GM12878 (cell line): ENCODE measurements at regions not wholly inside any gene's neighbourhood (a gene's known extent, or its start where the extent isn't known, plus 50 kb on each side); places are given as distances from the start of the nearest gene placed in this dataset.
A peak's percentile ranks its signal among the peaks of the same experiment; 100 is the strongest.

Source experiments
- ATAC-seq: fragments of 200-7000 bp; cut with Tn5 transposase; 3 replicates; pipeline ENCODE4 v1.9.1; 2020; ENCODE audit warnings: mild to moderate bottlenecking, moderate library complexity
- BruUV-seq: library from RNA; stranded (reverse); fragments of 400-500 nt; replicated peaks from 2 replicates; lab custom pipeline; 2021; lab: Mats Ljungman, UMichigan
- CTCF ChIA-PET: fragments of 300-600 bp; sonication (Branson Sonifier 250); formaldehyde crosslinking; extraction: SDS; loops from one replicate; lab custom pipeline; 2021; ENCODE audit warnings: inconsistent platforms; lab: Yijun Ruan, JAX
- POLR2A ChIA-PET: fragments of 350-600 bp; formaldehyde crosslinking; extraction: SDS; loops from one replicate; lab custom pipeline; 2021; ENCODE audit warnings: inconsistent platforms; lab: Charles Lee
- RAD21 ChIA-PET: fragments of 300-600 bp; sonication (Branson Sonifier 250); formaldehyde crosslinking; loops from one replicate; lab custom pipeline; 2023; ENCODE audit warnings: antibody characterized with exemption; ENCODE audit not compliant: unreplicated experiment; lab: Charles Lee
- SMC1A ChIA-PET: fragments of 300-600 bp; sonication (Branson Sonifier 250); formaldehyde crosslinking; loops from one replicate; lab custom pipeline; 2023; ENCODE audit not compliant: unreplicated experiment, uncharacterized antibody; lab: Charles Lee
- DNase-seq: peaks from one replicate; pipeline ENCODE4 v3.0.0-alpha.2; 2011; ENCODE audit warnings: low read depth, low spot score
- FAIRE-seq: peaks from 3 replicates; lab custom pipeline; 2011; peaks lifted over from hg19 to GRCh38; lab: Jason Lieb, UNC
- H2AFZ ChIP-seq: 2 replicates; pipeline ENCODE4 v1.6.0; 2011; ENCODE audit warnings: low read depth, low read length, control low read depth; ENCODE audit not compliant: control insufficient read depth
- H3K27ac ChIP-seq: 2 replicates; pipeline ENCODE4 v1.5.1; 2011; ENCODE audit warnings: control low read depth; ENCODE audit not compliant: control insufficient read depth, insufficient read depth
- H3K27me3 ChIP-seq, 2 experiments: replicated peaks in 1 of 2; 2 replicates each; pipeline versions ENCODE4 v1.6.0 to v1.6.1; 2011; ENCODE audit warnings: low read length in 1 of 2; ENCODE audit not compliant: control insufficient read depth in 2 of 2, insufficient read depth in 2 of 2
- H3K36me3 ChIP-seq, 2 experiments: 2 replicates each; pipeline ENCODE4 v1.5.1; 2011; ENCODE audit warnings: low read length in 1 of 2; ENCODE audit not compliant: control insufficient read depth in 2 of 2, insufficient read depth in 2 of 2
- H3K4me1 ChIP-seq: 2 replicates; pipeline ENCODE4 v1.6.1; 2011; ENCODE audit warnings: mild to moderate bottlenecking, low read length, moderate library complexity, mixed read lengths; ENCODE audit not compliant: control insufficient read depth, insufficient read depth
- H3K4me2 ChIP-seq: 2 replicates; pipeline ENCODE4 v1.6.0; 2011; ENCODE audit warnings: control low read depth; ENCODE audit not compliant: control insufficient read depth, insufficient read depth
- H3K4me3 ChIP-seq: fragments of 200-600 bp; sonication (generic); 2 replicates; pipeline ENCODE4 v1.5.1; 2016
- H3K79me2 ChIP-seq: 2 replicates; pipeline ENCODE4 v1.6.0; 2011; ENCODE audit warnings: low read length; ENCODE audit not compliant: control insufficient read depth, insufficient read depth
- H3K9ac ChIP-seq: 2 replicates; pipeline ENCODE4 v1.8.0; 2011; ENCODE audit warnings: low read length, control low read depth, mixed read lengths; ENCODE audit not compliant: control insufficient read depth, insufficient read depth
- H3K9me3 ChIP-seq: replicated peaks from 3 replicates; pipeline ENCODE4 v1.5.1; 2011; ENCODE audit warnings: mild to moderate bottlenecking, low read length; ENCODE audit not compliant: control insufficient read depth, insufficient read depth
- H4K20me1 ChIP-seq: 2 replicates; pipeline ENCODE4 v1.6.0; 2011; ENCODE audit not compliant: control insufficient read depth, insufficient read depth
- CHD4 ChIP-seq: fragments of 200-600 bp; sonication (generic); IDR thresholded peaks from 2 replicates; pipeline ENCODE4 v1.6.1; 2016; ENCODE audit warnings: mild to moderate bottlenecking
- CTCF ChIP-seq, 3 experiments: IDR thresholded peaks in 2 of 3; conservative IDR thresholded peaks in 1 of 3; 2 replicates each; pipeline ENCODE4 v1.5.1; 2011; ENCODE audit warnings: low read depth in 3 of 3, low read length in 3 of 3, mild to moderate bottlenecking in 3 of 3, control low read depth in 2 of 3, moderate library complexity in 2 of 3, inconsistent platforms in 1 of 3, mixed read lengths in 1 of 3; ENCODE audit not compliant: control insufficient read depth in 2 of 3, insufficient read depth in 1 of 3; ENCODE audit errors: extremely low read depth in 1 of 3
- IKZF2 ChIP-seq, 2 experiments: fragments of 450-650 bp; IDR thresholded peaks; 2 replicates each; pipeline ENCODE4 v1.6.1; 2017; ENCODE audit warnings: mild to moderate bottlenecking in 2 of 2, moderate library complexity in 2 of 2
- MYB ChIP-seq: fragments of 150-350 bp; IDR thresholded peaks from 2 replicates; pipeline ENCODE4 v1.6.1; 2014; ENCODE audit warnings: mild to moderate bottlenecking, low read depth, low read length, borderline replicate concordance
- NBN ChIP-seq: fragments of 450-650 bp; IDR thresholded peaks from 2 replicates; pipeline ENCODE4 v1.6.1; 2016
- SMC3 ChIP-seq: IDR thresholded peaks from 2 replicates; pipeline ENCODE4 v1.6.1; 2011; ENCODE audit warnings: low read length, improper control_type of control experiment, borderline replicate concordance
- TCF7 ChIP-seq: IDR thresholded peaks from 2 replicates; pipeline ENCODE4 v1.6.1; 2014; ENCODE audit warnings: antibody characterized with exemption, borderline replicate concordance
- ZNF24 ChIP-seq: fragments of 450-650 bp; IDR thresholded peaks from 2 replicates; pipeline ENCODE4 v1.6.1; 2017; ENCODE audit warnings: antibody characterized with exemption, mild to moderate bottlenecking
- in situ Hi-C: fragments of 300-500 bp; cut with MboI; formaldehyde crosslinking; loops from 9 replicates; pipeline ENCODE4 v1.14.3; 2018; ENCODE audit warnings: mixed read lengths
- intact Hi-C: fragments of 100-400 bp; cut with micrococcal nuclease; formaldehyde crosslinking; loops from one replicate; pipeline ENCODE4 v1.14.2; 2022; ENCODE audit not compliant: unreplicated experiment
- TF ChIP-seq, protein P1 (sequence below): IDR thresholded peaks from 2 replicates; pipeline ENCODE4 v1.6.1; 2012; ENCODE audit warnings: low read length, inconsistent platforms

- Histone ChIP-seq H4K20me1 (no peaks in the 10 kb centered on the region), H3K4me2 (no peak overlapping the region), H2AFZ (no peak overlapping the region), H3K27ac (no peak overlapping the region), H3K4me3 (no peak overlapping the region), H3K27me3 (no peaks in the 10 kb centered on the region), H3K79me2 (no peaks in the 10 kb centered on the region), H3K36me3 (no peaks in the 10 kb centered on the region), H3K4me1 (no peaks in the 10 kb centered on the region), H3K9ac (no peak overlapping the region), H3K9me3 (no peaks in the 10 kb centered on the region)
- ChIA-PET POLR2A (no interaction called here), RAD21 (no interaction called here), SMC1A (no interaction called here), CTCF (interaction anchor here (0.7 to 1.1 kb wide), 3 partner anchors 9 to 337 kb away, joined by 3 to 4 read pairs (median 4); no protein-coding TSS in a partner anchor)
- in situ Hi-C loops (no loop called here), intact Hi-C loops (loop anchor here (1.0 kb wide), 1 partner anchor 339 kb away; no protein-coding TSS in a partner anchor)
- DNase-seq (no peak), FAIRE-seq (no peak), ATAC-seq (peak; percentile 50; the same call in 2 of the 3 replicates)
- TF ChIP-seq, protein P1, sequence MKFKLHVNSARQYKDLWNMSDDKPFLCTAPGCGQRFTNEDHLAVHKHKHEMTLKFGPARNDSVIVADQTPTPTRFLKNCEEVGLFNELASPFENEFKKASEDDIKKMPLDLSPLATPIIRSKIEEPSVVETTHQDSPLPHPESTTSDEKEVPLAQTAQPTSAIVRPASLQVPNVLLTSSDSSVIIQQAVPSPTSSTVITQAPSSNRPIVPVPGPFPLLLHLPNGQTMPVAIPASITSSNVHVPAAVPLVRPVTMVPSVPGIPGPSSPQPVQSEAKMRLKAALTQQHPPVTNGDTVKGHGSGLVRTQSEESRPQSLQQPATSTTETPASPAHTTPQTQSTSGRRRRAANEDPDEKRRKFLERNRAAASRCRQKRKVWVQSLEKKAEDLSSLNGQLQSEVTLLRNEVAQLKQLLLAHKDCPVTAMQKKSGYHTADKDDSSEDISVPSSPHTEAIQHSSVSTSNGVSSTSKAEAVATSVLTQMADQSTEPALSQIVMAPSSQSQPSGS, result no peak
- no peak for TF ChIP-seq NBN
- TF ChIP-seq IKZF2 (IDR thresholded peaks at IDR 0.05), result no peak
- peak; percentile 8 to 15 (median 9); a peak in 2 of 6 replicates for TF ChIP-seq CTCF (IDR thresholded peaks at IDR 0.05 in 2 of 3, conservative IDR thresholded peaks at IDR 0.05 in 1 of 3; ENCODE audit: control insufficient read depth in 2 of 3, extremely low read depth in 1 of 3, insufficient read depth in 1 of 3, low read depth in 3 of 3, low read length in 3 of 3)
- no peak for TF ChIP-seq MYB
- TF ChIP-seq TCF7, result no peak
- TF ChIP-seq CHD4, result no peak
- TF ChIP-seq ZNF24, result no peak
- TF ChIP-seq SMC3, result peak; percentile 24; the same call in 1 of the 2 replicates
- no TSS peak for BruUV-seq
Observed at GRCh38 chr10:64379898-64380297, 858.7 kb downstream of the REEP3 start.
